SK-N-SH (cell line): ENCODE measurements at regions not wholly inside any gene's neighbourhood (a gene's known extent, or its start where the extent isn't known, plus 50 kb on each side); places are given as distances from the start of the nearest gene placed in this dataset.

Experiments
- CTCF ChIA-PET: fragments of 300-600, 350-600 bp; formaldehyde crosslinking; extraction: SDS; loops from one replicate; lab custom pipeline; 2021; lab: Yijun Ruan, JAX
- POLR2A ChIA-PET: fragments of 350-600 bp; sonication (Branson Sonifier 250); formaldehyde crosslinking; extraction: SDS; loops from one replicate; lab custom pipeline; 2020; ENCODE audit warnings: antibody characterized with exemption, inconsistent platforms; lab: Yijun Ruan, JAX
- DNase-seq: peaks from one replicate; pipeline ENCODE4 v3.0.0; 2012
- H2AFZ ChIP-seq: fragments of 200-600 bp; sonication (generic); 2 replicates; pipeline ENCODE4 v1.8.1; 2016; ENCODE audit warnings: antibody characterized with exemption, mild to moderate bottlenecking, low read depth
- H3F3A ChIP-seq: fragments of 200-600 bp; sonication (generic); replicated peaks from 2 replicates; pipeline ENCODE3; 2016; ENCODE audit warnings: antibody characterized with exemption, mild to moderate bottlenecking; ENCODE audit not compliant: insufficient read depth
- H3K27ac ChIP-seq, 2 experiments: fragments of 200-500 bp in 1 of 2; fragments of 200-600 bp in 1 of 2; sonication (Bioruptor generic) in 1 of 2; sonication (generic), shearing (Covaris generic) in 1 of 2; 2 replicates each; pipeline versions ENCODE4 v1.5.1 to v1.6.1; 2014 to 2016; ENCODE audit warnings: low read depth in 2 of 2, inconsistent platforms in 1 of 2, low read length in 1 of 2, mild to moderate bottlenecking in 1 of 2, mixed read lengths in 1 of 2
- H3K27me3 ChIP-seq: fragments of 200-600 bp; sonication (generic), shearing (Covaris generic); 2 replicates; pipeline ENCODE4 v1.6.1; 2016; ENCODE audit warnings: mixed run types; ENCODE audit not compliant: insufficient read depth
- H3K36me3 ChIP-seq, 2 experiments: fragments of 200-500 bp in 1 of 2; fragments of 200-600 bp in 1 of 2; sonication (Bioruptor generic) in 1 of 2; sonication (generic) in 1 of 2; replicated peaks in 1 of 2; 2 replicates each; pipeline versions ENCODE3 to v1.5.1; 2014 to 2016; ENCODE audit warnings: low read length in 1 of 2, mild to moderate bottlenecking in 1 of 2; ENCODE audit not compliant: insufficient read depth in 2 of 2, control insufficient read depth in 1 of 2
- H3K4me1 ChIP-seq, 2 experiments: fragments of 200-500 bp in 1 of 2; fragments of 200-600 bp in 1 of 2; sonication (Bioruptor generic) in 1 of 2; sonication (generic), shearing (Covaris generic) in 1 of 2; 2 replicates each; pipeline versions ENCODE4 v1.5.1 to v1.6.1; 2014 to 2016; ENCODE audit warnings: low read depth in 1 of 2, low read length in 1 of 2, mixed run types in 1 of 2; ENCODE audit not compliant: insufficient read depth in 2 of 2, control insufficient read depth in 1 of 2
- H3K4me2 ChIP-seq: fragments of 200-600 bp; sonication (generic), shearing (Covaris generic); 2 replicates; pipeline ENCODE4 v1.6.1; 2017; ENCODE audit warnings: mixed run types
- H3K4me3 ChIP-seq, 2 experiments: fragments of 200-500 bp in 1 of 2; fragments of 200-600 bp in 1 of 2; sonication (Bioruptor generic) in 1 of 2; sonication (generic), shearing (Covaris generic) in 1 of 2; 2 replicates each; pipeline versions ENCODE4 v1.5.1 to v1.8.1; 2014 to 2016; ENCODE audit warnings: low read depth in 2 of 2, inconsistent platforms in 1 of 2, low read length in 1 of 2, mild to moderate bottlenecking in 1 of 2, mixed read lengths in 1 of 2, moderate library complexity in 1 of 2
- H3K79me2 ChIP-seq: fragments of 200-600 bp; sonication (generic); 2 replicates; pipeline ENCODE4 v1.8.1; 2017; ENCODE audit warnings: mild to moderate bottlenecking; ENCODE audit not compliant: insufficient read depth
- H3K9ac ChIP-seq: fragments of 200-600 bp; sonication (generic); 2 replicates; pipeline ENCODE4 v1.6.1; 2017; ENCODE audit warnings: mixed run types
- H3K9me2 ChIP-seq: fragments of 200-600 bp; sonication (generic); 2 replicates; pipeline ENCODE4 v1.6.1; 2017; ENCODE audit warnings: mixed run types
- H3K9me3 ChIP-seq: fragments of 200-600 bp; sonication (generic); 2 replicates; pipeline ENCODE4 v1.6.1; 2017; ENCODE audit warnings: mixed run types, mild to moderate bottlenecking, moderate library complexity
- H4K20me1 ChIP-seq: fragments of 200-600 bp; sonication (generic); 2 replicates; pipeline ENCODE4 v1.6.1; 2017; ENCODE audit warnings: mild to moderate bottlenecking, mixed run types; ENCODE audit not compliant: insufficient read depth
- CHD2 ChIP-seq: fragments of 150-350 bp; IDR thresholded peaks from 2 replicates; pipeline ENCODE4 v1.6.1; 2018; ENCODE audit warnings: low read length; ENCODE audit not compliant: partially characterized antibody
- EZH2phosphoT487 ChIP-seq: fragments of 200-600 bp; sonication (generic); IDR thresholded peaks from 2 replicates; pipeline ENCODE4 v1.6.1; 2017; ENCODE audit warnings: low read depth, mixed run types, mild to moderate bottlenecking, antibody characterized with exemption, moderate library complexity, borderline replicate concordance
- FOSL2 ChIP-seq: IDR thresholded peaks from 2 replicates; pipeline ENCODE4 v1.4.0; 2012; ENCODE audit warnings: low read depth, mild to moderate bottlenecking, moderate library complexity, borderline replicate concordance
- FOXM1 ChIP-seq: IDR thresholded peaks from 2 replicates; pipeline ENCODE4 v1.4.0; 2012; ENCODE audit warnings: low read depth, mild to moderate bottlenecking
- GATA2 ChIP-seq: sonication (generic); formaldehyde crosslinking; IDR thresholded peaks from 2 replicates; pipeline ENCODE4 v1.5.0; 2020; ENCODE audit warnings: mild to moderate bottlenecking, missing genetic modification reagents
- NFIC ChIP-seq: IDR thresholded peaks from 2 replicates; pipeline ENCODE4 v1.4.0; 2012; ENCODE audit warnings: borderline replicate concordance
- NRF1 ChIP-seq: IDR thresholded peaks from 2 replicates; pipeline ENCODE4 v1.6.1; 2012; ENCODE audit warnings: low read depth, mild to moderate bottlenecking, low read length
- POLR2AphosphoS5 ChIP-seq: IDR thresholded peaks from 2 replicates; pipeline ENCODE4 v1.6.1; 2012; ENCODE audit warnings: low read depth, low read length
- RAD21 ChIP-seq: IDR thresholded peaks from 2 replicates; pipeline ENCODE4 v1.6.1; 2012; ENCODE audit warnings: mild to moderate bottlenecking, low read length
- RCOR1 ChIP-seq: fragments of 150-350 bp; IDR thresholded peaks from 2 replicates; pipeline ENCODE4 v1.6.1; 2017; ENCODE audit warnings: antibody characterized with exemption, low read length
- SIN3A ChIP-seq: IDR thresholded peaks from 2 replicates; pipeline ENCODE4 v1.6.1; 2012; ENCODE audit warnings: low read depth, mild to moderate bottlenecking, low read length, moderate library complexity, borderline replicate concordance
- WGBS: methylation state at CpG from one replicate; pipeline ENCODE4 v1.1.6; 2017; ENCODE audit warnings: low lambda C conversion rate; 5-methylcytosine and 5-hydroxymethylcytosine counted together
- TF ChIP-seq, protein P1 (sequence below): IDR thresholded peaks from 2 replicates; pipeline ENCODE4 v1.4.0; 2012; ENCODE audit warnings: low read depth, borderline replicate concordance
- TF ChIP-seq, protein P2 (sequence below): IDR thresholded peaks from 2 replicates; pipeline ENCODE4 v1.4.0; 2012; ENCODE audit warnings: low read depth, borderline replicate concordance

DNA sequence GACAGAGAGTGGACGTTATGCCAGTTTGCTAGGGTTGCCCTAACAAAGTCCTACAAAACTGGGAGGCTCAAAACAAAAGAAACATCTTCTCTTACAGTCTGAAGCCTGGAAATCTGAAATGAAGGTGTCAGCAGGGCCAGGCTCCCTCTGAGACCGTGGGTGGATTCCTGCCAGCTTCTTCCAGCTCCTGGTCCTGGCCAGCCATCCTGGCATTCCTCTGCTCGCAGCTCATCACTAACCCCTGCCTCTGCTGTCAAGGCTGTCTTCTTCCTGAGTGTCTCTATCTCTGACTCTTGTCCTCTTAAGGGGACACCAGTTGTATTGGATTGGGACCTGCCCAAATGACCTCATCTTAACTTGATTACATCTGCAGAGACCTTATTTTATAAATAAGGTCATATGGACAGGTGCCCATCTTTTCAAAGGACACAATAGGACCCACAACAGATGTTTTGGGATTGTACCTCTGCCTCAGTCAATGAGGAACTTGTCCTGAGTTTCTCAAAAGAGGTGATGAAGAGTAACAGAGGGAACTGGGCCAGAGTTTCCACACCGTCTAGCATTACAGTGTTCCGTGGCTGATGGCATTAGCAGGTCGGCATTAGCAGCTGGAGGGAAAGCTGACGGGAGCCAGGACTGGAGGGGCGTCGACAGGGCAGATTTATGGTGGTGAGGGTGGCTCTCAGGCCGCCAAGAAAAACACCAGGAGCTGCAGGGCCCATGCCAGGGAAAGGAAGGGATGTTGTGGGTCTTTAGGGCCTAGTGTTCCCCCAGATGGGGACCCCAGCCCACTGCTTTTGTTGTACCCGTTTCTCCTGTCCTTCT is 157.3 kb downstream of the TBXT start:
- no peak overlapping the region for H3K4me2 ChIP-seq
- DNase-seq, result no peak
- 28% methylated on average over 11 of the region's 11 CpGs for WGBS
- TF ChIP-seq EZH2phosphoT487 (no peak), RCOR1 (no peak), NRF1 (no peak), FOSL2 (no peak), SIN3A (no peak), RAD21 (no peak), CHD2 (no peak), FOXM1 (no peak), POLR2AphosphoS5 (no peak), GATA2 (CRISPR knock-in tag) (no peak), NFIC (no peak)
- TF ChIP-seq, protein P1, sequence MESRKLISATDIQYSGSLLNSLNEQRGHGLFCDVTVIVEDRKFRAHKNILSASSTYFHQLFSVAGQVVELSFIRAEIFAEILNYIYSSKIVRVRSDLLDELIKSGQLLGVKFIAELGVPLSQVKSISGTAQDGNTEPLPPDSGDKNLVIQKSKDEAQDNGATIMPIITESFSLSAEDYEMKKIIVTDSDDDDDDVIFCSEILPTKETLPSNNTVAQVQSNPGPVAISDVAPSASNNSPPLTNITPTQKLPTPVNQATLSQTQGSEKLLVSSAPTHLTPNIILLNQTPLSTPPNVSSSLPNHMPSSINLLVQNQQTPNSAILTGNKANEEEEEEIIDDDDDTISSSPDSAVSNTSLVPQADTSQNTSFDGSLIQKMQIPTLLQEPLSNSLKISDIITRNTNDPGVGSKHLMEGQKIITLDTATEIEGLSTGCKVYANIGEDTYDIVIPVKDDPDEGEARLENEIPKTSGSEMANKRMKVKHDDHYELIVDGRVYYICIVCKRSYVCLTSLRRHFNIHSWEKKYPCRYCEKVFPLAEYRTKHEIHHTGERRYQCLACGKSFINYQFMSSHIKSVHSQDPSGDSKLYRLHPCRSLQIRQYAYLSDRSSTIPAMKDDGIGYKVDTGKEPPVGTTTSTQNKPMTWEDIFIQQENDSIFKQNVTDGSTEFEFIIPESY, result no peak
- TF ChIP-seq, protein P2, sequence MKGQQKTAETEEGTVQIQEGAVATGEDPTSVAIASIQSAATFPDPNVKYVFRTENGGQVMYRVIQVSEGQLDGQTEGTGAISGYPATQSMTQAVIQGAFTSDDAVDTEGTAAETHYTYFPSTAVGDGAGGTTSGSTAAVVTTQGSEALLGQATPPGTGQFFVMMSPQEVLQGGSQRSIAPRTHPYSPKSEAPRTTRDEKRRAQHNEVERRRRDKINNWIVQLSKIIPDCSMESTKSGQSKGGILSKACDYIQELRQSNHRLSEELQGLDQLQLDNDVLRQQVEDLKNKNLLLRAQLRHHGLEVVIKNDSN, result no peak
- TF ChIP-seq, all 33 proteins: peak for 0
- Histone ChIP-seq H3F3A (no peaks in the 10 kb centered on the region), H3K27ac (no peak overlapping the region), H3K4me1 (peaks cover 0 to 31% of the 10 kb centered on the region in 2 experiments; a peak in 2 of 4 replicates), H3K36me3 (no peaks in the 10 kb centered on the region), H3K9ac (no peak overlapping the region), H3K9me2 (no peaks in the 10 kb centered on the region), H3K4me3 (no peak overlapping the region), H3K27me3 (no peaks in the 10 kb centered on the region; the same call in 1 of the 2 replicates), H3K79me2 (no peaks in the 10 kb centered on the region), H4K20me1 (no peaks in the 10 kb centered on the region), H2AFZ (no peak overlapping the region), H3K9me3 (no peaks in the 10 kb centered on the region)
- CTCF ChIA-PET, result interaction anchor here (0.7 to 1.4 kb wide), 2 partner anchors 122 to 147 kb away, joined by 3 to 4 read pairs; no protein-coding TSS in a partner anchor
- POLR2A ChIA-PET, result no interaction called here
